ENCODE measurements at regions not wholly inside any gene's neighbourhood (a gene's known extent, or its start where the extent isn't known, plus 50 kb on each side); places are given as distances from the start of the nearest gene placed in this dataset.

GRCh38 chr2:147355706-147356105 lies 489.1 kb upstream of the ACVR2A start:
- Histone ChIP-seq H3K27ac (ENCODE audit: low read depth, low read length) (no peak overlapping the region), H3K4me2 (ENCODE audit: low read length) (no peak overlapping the region), H3K9me3 (ENCODE audit: control insufficient read depth in 1 of 2, insufficient read depth in 1 of 2, low read depth in 1 of 2, low read length in 2 of 2) (no peaks in the 10 kb centered on the region), H3K36me3 (ENCODE audit: control insufficient read depth in 1 of 2, insufficient read depth in 2 of 2, low read length in 2 of 2) (no peaks in the 10 kb centered on the region), H3K9me2 (ENCODE audit: insufficient read depth) (no peaks in the 10 kb centered on the region), H3K4me1 (ENCODE audit: control insufficient read depth in 1 of 2, insufficient read depth in 2 of 2, low read length in 2 of 2) (no peaks in the 10 kb centered on the region), H4K20me1 (ENCODE audit: insufficient read depth) (no peaks in the 10 kb centered on the region), H3K9ac (ENCODE audit: low read length) (no peak overlapping the region), H3K79me2 (ENCODE audit: insufficient read depth, low read length) (no peaks in the 10 kb centered on the region), H2AFZ (ENCODE audit: low read depth, low read length, poor library complexity, severe bottlenecking) (no peak overlapping the region), H3K4me3 (replicated peaks in 1 of 2; ENCODE audit: low read depth in 1 of 2, low read length in 2 of 2) (no peak overlapping the region), H3K27me3 (ENCODE audit: insufficient read depth, low read length) (no peaks in the 10 kb centered on the region)
- TF ChIP-seq SP1 (IDR thresholded peaks at IDR 0.05; ENCODE audit: low read depth) (no peak), CBX3 (IDR thresholded peaks at IDR 0.05; ENCODE audit: low read depth) (no peak), ELF1 (IDR thresholded peaks at IDR 0.05; ENCODE audit: borderline replicate concordance, low read depth) (no peak), ZBTB33 (IDR thresholded peaks at IDR 0.05; ENCODE audit: extremely low read depth, insufficient replicate concordance, low read length) (no peak), TCF7L2 (IDR thresholded peaks at IDR 0.05; ENCODE audit: borderline replicate concordance, extremely low read depth, insufficient read depth, insufficient read length) (no peak), REST (IDR thresholded peaks at IDR 0.05; ENCODE audit: low read depth) (no peak), CEBPB (IDR thresholded peaks at IDR 0.05; ENCODE audit: low read depth) (no peak), JUND (IDR thresholded peaks at IDR 0.05) (no peak), CTCF (IDR thresholded peaks at IDR 0.05 in 2 of 3, conservative IDR thresholded peaks at IDR 0.05 in 1 of 3; ENCODE audit: borderline replicate concordance in 1 of 3, insufficient read depth in 1 of 3, low read depth in 2 of 3, low read length in 2 of 3) (no peak), YY1 (IDR thresholded peaks at IDR 0.05; ENCODE audit: extremely low read depth, insufficient replicate concordance, low read depth, low read length) (no peak), SRF (IDR thresholded peaks at IDR 0.05; ENCODE audit: low read depth) (no peak)
- no TSS peak for BruUV-seq (replicated peaks)
- DNase-seq (ENCODE audit: low read depth, low spot score) (no peak), ATAC-seq (no peak)
- intact Hi-C loops (cut with micrococcal nuclease): no loop called here
- POLR2A ChIA-PET: interaction anchor here (0.7 kb wide), 1 partner anchor 18 kb away, joined by 3 read pairs; no protein-coding TSS in a partner anchor
- RAD21 ChIA-PET (ENCODE audit: low non-redundant PET in 1 of 2, low total read pairs in 2 of 2, uncharacterized antibody in 2 of 2, unreplicated experiment in 2 of 2): no interaction called here
- CTCF ChIA-PET: no interaction called here
